ENCODE measurements at regions not wholly inside any gene's neighbourhood (a gene's known extent, or its start where the extent isn't known, plus 50 kb on each side); places are given as distances from the start of the nearest gene placed in this dataset.
"Not testable (repeated sequence)": the region's sequence is repeated elsewhere in the genome, so short reads cannot be mapped to it uniquely, and the experiment has no call there.

GRCh38 chr2:194907569-194907968 is 749.5 kb upstream of the SLC39A10 start:
- DNase-seq, result no peak

- DNase-seq, result no peak
Observed at GRCh38 chr2:194896871-194897270, 760.2 kb upstream of the SLC39A10 start.

DNA sequence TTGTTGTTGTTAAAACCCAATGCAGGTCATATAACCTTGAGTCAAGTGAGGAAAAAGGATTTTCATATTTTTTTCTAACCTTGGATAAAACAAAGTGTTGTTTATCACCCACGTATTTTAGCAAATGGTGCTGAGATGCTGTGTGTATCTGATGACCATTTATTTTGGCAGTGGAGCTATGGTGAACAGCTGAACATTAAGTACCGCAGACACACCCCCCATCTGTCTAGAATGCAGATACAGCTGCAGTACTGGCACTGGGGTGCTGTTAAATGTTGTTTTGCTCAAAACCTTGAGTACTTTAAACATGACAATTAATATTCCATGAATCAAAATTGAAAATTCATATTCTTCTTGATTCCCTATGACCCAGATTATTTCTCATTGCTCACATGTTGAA is 773.3 kb upstream of the SLC39A10 start:
- no peak for DNase-seq

- DNase-seq, result no peak
Observed at GRCh38 chr2:194870974-194871535, 786.0 kb upstream of the SLC39A10 start.

GRCh38 chr2:194867328-194867727 is 789.7 kb upstream of the SLC39A10 start:
- DNase-seq, result no peak

DNA sequence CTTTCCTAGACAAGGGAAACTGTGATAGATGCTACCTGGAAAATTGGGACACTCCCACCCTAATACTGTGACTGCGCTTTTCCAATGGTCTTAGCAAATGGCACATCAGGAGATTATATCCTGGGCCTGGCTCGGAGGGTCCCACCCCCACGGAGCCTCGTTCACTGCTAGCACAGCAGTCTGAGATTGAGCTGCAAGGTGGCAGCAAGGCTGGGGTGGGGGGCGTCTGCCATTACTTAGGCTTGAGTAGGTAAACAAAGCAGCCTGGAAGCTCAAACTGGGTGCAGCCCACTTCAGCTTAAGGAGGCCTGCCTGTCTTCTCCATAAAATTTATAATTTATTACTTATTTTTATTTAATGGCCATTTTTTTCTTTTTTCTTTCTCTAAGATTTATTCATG is 802.1 kb upstream of the SLC39A10 start:
- no peak for DNase-seq

DNA sequence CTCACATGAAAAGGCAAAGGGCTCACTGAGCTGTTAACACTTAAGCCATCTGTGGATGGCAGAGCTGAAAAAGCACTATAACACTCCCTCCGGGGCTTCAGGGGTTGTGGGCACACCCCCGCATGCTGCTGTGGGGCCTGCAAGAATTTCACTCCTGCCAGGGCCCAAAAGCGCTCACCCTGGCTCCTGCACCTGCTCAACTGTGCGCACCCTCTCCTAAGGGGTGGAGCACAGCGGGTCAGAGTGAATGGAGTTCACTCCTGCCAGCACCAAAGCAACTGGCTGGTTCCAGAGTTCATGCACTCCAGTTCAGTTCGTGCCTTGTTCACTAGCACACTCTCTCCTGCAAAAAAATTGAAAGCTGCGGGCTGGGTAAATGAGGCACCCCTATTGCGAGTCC is 814.2 kb upstream of the SLC39A10 start:
- no peak for DNase-seq

DNA sequence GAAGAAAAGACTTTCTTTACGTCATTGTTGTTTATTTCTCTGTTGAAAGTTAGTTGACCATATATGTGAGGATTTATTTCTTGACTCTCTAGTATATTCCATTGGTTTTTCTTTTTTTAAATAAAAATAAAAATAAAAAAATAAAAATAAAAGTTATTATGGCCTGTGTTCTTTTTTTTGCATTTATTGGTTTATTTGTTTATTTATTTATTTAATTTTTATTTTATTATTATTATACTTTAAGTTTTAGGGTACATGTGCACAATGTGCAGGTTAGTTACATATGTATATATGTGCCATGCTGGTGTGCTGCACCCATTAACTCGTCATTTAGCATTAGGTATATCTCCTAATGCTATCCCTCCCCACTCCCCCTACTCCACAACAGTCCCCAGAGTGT is 822.7 kb upstream of the SLC39A10 start:
- not testable (repeated sequence) for DNase-seq

GRCh38 chr2:194826241-194826640 is 830.8 kb upstream of the SLC39A10 start:
- no peak for DNase-seq

- no peak for DNase-seq
Observed at GRCh38 chr2:194824450-194824849, 832.6 kb upstream of the SLC39A10 start.

DNA sequence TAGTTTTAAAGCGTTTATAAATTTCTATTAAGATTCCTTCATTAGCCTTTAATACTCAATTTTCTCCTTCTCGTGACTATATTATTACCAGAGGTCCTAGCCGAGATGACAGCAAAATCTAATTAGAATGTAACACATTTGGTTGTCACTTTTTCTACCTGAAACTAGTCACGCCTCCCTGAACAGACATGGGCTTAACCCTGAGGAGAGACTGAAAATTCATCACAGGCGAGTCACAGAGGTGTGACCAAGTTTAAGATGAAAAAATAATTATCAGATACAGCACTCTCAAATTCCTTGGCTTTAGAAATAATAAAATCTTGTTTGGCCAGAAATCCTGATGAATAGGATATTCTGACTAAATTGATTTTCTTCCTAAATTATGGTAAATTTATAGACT is 834.4 kb upstream of the SLC39A10 start:
- no peak for DNase-seq

DNA sequence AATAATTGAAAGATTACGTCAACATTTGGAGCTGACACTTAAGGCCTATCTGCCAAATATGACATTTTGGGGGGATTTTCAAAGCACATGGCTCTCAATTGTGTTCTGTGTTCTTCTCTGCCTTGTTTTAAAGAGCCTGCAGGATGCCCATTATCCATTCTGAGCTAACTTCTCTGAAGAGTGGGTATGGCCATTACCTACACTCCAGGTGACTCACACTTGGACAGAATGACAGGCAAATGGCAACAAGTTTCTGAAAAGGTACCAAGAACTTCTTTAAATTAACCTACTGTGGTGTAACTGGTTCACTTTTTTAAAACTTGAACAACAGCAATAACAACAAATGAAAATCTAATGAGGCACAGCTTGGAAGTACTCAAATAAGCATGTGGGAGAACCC is 834.9 kb upstream of the SLC39A10 start:
- DNase-seq, result no peak

DNA sequence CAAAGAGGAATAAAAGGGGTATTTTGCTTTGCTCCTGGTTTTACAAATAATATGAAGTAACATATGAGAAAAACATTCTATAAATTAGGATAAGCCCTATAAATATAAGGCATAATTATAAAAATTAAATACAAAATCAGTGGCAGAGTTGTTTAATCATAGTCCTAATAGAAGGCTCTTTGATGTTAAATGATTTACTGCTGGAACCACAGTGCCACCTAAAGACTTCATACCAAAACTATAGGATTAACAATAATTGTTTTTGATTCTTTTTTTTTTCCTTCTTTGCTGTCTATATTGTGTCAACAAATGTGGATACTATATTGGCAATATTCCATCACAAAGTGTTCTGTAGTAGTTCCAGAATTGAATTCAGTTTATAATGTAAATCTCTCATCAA is 837.7 kb upstream of the SLC39A10 start:
- DNase-seq, result no peak

DNA sequence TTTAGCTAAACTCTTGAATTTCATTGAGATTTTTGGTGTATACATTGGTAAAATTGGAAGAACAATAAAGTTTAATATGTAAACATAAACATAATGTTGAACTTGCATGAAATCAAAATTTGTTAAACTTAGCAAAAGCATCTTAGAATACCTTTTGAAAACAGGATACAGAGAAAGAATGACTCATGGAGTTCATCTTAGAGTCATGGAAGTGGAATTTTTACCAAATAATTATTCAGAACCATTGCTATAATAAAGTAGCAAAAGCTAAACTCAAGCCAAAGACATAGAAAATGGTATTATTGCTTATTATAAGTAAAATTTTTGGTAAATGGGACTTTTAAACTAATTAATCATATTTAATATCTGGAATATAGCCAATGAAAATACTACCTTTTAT is 841.6 kb upstream of the SLC39A10 start:
- no peak for DNase-seq

DNA sequence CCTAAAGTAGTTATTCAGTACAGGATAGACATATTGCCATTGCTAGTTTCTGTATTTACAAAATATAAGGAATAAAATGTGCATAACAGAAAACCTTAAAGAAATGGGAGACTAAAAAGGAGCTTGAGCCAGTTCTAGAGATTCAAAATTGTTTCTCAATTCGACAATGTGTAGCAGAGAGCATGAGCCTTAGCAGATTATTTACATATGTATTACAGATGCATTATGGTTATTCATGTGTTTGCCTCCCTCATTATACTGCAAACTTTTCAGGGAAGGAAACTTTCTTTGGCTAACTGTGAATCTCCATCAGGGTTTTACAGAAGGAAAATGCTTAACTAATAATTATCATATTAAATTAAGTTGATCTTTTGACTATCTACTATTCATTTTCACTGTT is 854.4 kb upstream of the SLC39A10 start:
- DNase-seq, result no peak

DNA sequence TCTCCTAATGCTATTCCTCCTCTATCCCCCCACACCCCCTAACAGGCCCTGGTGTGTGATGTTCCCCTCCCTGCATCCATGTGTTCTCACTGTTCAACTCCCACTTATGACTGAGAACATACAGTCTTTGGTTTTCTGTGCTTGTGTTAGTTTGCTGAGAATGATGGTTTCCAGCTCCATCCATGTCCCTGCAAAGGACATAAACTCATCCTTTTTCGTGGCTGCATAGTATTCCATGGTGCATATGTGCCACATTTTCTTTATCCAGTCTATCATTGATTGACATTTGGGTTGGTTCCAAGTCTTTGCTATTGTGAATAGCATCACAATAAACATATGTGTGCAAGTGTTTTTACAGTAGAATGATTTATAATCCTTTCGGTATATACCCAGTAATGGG is 870.0 kb upstream of the SLC39A10 start:
- not testable (repeated sequence) for DNase-seq

DNA sequence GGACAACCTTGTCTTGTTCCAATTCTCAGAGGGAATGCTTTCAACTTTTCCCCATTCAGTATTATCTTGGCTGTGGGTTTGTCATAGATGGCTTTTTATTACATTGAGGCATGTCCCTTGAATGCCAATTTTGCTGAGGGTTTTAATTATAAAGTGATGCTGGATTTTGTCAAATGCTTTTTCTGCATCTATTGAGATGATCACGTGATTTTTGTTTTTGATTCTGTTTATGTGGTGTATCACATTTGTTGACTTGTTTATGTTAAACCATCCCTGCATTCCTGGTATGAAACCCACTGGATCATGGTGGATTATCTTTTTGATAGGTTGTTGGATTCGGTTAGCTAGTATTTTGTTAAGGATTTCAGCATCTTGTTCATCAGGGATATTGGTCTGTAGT is 885.6 kb upstream of the SLC39A10 start:
- DNase-seq, result not testable (repeated sequence)

DNA sequence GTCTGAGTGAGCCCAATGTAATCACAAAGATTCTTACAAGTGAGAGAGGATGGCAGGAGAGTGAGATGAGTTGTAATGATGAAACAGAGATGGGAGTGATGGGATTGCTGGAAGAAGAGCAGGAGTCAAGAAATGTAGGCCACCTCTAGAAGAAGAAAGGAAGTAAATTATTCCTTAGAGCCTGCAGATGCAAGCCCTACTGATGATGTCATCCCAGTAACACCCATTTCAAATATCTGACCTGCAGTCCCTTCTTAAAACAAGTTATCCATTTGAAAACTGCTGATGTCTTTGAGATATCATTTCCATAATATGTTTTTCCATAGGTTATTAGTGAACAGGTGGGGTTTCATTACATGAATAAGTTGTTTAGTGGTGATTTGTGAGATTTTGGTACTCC is 888.0 kb upstream of the SLC39A10 start:
- DNase-seq, result no peak

DNA sequence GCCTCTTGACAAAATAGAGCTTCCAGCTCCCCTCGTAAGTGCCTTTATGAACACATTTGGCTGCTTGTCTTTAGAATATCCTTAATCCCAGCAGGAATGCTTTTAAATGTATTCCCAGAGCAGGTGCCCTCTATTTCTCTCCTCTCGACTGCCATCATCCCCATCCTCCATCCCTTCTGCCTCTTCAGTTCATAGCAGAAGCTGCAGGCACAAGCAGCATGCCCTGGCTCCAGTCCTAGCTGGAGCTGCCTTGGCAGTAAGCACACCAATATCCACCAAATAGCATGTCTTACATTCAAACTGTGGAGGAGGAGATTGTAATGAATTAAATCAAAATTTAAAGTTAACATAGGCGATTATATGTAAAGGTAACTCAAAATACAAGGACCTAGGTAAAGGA is 891.3 kb upstream of the SLC39A10 start:
- no peak for DNase-seq

DNA sequence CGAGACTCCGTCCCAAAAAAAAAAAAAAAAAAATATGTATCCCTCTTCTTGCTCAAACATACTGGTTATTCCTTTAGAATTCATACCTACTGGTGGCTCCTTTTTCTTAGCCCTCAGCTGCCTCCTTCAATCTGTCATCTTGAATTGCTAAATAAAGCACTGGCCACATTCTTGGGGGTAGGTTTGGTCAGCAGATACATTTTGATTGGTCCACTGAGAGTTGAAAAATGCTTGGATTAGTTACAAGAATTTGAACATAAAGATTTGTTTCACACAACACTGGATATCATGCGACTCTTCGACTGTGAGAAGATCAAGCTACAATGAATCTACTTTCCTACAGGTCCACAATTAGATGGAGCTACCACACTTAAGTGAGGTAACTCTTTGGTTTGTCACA is 906.1 kb upstream of the SLC39A10 start:
- no peak for DNase-seq

DNA sequence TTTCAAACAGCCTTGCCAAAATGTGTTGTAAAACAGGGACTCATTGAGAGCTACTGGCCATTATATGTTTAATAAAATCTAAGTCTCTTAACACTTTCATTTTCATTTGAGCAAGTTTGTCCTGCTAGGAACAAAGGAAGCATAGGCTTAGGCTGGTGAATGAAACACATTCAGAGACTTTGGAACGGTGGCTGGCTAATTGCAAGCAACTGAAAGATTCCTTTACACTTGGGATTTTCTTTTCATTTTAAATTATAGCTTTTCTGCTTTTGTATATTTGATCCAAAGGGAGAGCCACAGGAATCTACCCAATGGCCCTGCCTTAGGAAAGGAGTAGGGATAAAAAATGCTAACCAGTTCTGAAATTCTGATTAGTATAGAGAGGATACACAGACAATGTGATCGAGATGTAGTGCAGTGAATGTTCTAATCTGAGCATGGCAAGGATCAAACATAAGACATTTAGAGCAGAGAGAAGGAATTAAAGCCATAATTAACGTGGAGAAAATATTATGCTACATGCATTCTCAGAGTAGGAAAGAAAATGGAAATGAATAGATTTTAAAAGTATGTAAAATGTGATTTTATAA is 911.4 kb upstream of the SLC39A10 start:
- DNase-seq, result no peak

GRCh38 chr2:194742706-194743105 is 914.3 kb upstream of the SLC39A10 start:
- DNase-seq, result no peak

DNA sequence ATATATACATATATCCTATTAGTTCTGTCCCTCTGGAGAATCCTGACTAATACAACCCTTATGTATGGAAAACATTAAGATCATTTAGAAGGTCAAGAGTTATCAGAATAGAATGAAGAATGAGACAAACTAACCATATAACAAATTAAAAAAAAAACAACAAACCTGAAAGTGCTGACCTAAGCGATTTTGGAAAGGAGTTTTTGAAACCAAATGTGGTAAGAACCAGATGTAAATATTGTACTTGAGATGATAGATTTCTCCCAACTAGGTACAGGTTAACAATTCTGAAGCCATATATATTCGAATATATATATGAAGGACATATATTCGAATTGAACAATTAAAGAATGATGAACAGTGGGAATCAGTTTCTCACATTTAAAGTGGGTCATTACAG is 917.8 kb upstream of the SLC39A10 start:
- DNase-seq, result no peak

- no peak for DNase-seq
Observed at GRCh38 chr2:194735837-194736542, 921.0 kb upstream of the SLC39A10 start.

- no peak for DNase-seq
Observed at GRCh38 chr2:194730266-194730665, 926.8 kb upstream of the SLC39A10 start.

Measured in central memory CD4-positive, alpha-beta T cell (primary cell).